ENCODE measurements at regions not wholly inside any gene's neighbourhood (a gene's known extent, or its start where the extent isn't known, plus 50 kb on each side); places are given as distances from the start of the nearest gene placed in this dataset.

GRCh38 chr3:130609166-130609979 lies 92.4 kb downstream of the COL6A6 start:
- Histone ChIP-seq H3K27me3 (no peaks in the 10 kb centered on the region), H3K4me1 (peaks cover 0 to 19% (median 15%) of the 10 kb centered on the region in 4 donors), H3K27ac (replicated peaks in 1 of 4) (peak overlapping the region in 2 of 4 donors; percentile 3 to 12), H3K9me3 (peaks cover 0 to 14% (median 7%) of the 10 kb centered on the region in 4 donors), H3K4me3 (no peak overlapping the region), H3K36me3 (no peaks in the 10 kb centered on the region)
- DNase-seq (ENCODE audit: extremely low spot score) = no peak
- TF ChIP-seq EP300 (IDR thresholded peaks at IDR 0.05) (no peak), CTCF (IDR thresholded peaks at IDR 0.05) (no peak), POLR2A (IDR thresholded peaks at IDR 0.05; ENCODE audit: low read depth) (no peak), POLR2AphosphoS5 (IDR thresholded peaks at IDR 0.05) (no peak)
- intact Hi-C loops (cut with DNase I) = no loop called here
- 20% methylated on average over 3 of the region's 3 CpGs for WGBS

- H3K27me3 ChIP-seq = no peaks in the 10 kb centered on the region
- H3K4me1 ChIP-seq = no peaks in the 10 kb centered on the region
- intact Hi-C loops (cut with DNase I) = no loop called here
- H3K4me3 ChIP-seq = no peak overlapping the region
- no peaks in the 10 kb centered on the region for H3K9me3 ChIP-seq
- no peaks in the 10 kb centered on the region for H3K36me3 ChIP-seq
- TF ChIP-seq POLR2AphosphoS5 (IDR thresholded peaks at IDR 0.05) (no peak), CTCF (IDR thresholded peaks at IDR 0.05) (no peak), POLR2A (IDR thresholded peaks at IDR 0.05; ENCODE audit: low read depth) (no peak), EP300 (IDR thresholded peaks at IDR 0.05) (no peak)
- WGBS = 91% methylated on average over 4 of the region's 4 CpGs
- no peak for DNase-seq (ENCODE audit: extremely low spot score)
- no peak overlapping the region for H3K27ac ChIP-seq (replicated peaks in 1 of 4)
These were observed 102.2 kb downstream of the COL6A6 start for GRCh38 chr3:130619196-130619595.

GRCh38 chr3:130621824-130622223 lies 104.8 kb downstream of the COL6A6 start:
- TF ChIP-seq EP300 (IDR thresholded peaks at IDR 0.05) (no peak), CTCF (IDR thresholded peaks at IDR 0.05) (no peak), POLR2A (IDR thresholded peaks at IDR 0.05; ENCODE audit: low read depth) (no peak), POLR2AphosphoS5 (IDR thresholded peaks at IDR 0.05) (no peak)
- peaks cover 0 to 12% (median 5%) of the 10 kb centered on the region in 4 donors for H3K4me1 ChIP-seq
- no peaks in the 10 kb centered on the region for H3K27me3 ChIP-seq
- intact Hi-C loops (cut with DNase I) = no loop called here
- H3K36me3 ChIP-seq = no peaks in the 10 kb centered on the region
- no peak for DNase-seq (ENCODE audit: extremely low spot score)
- no peak overlapping the region for H3K4me3 ChIP-seq
- no peak overlapping the region for H3K27ac ChIP-seq (replicated peaks in 1 of 4)
- WGBS = 47% methylated on average over 3 of the region's 3 CpGs
- H3K9me3 ChIP-seq = no peaks in the 10 kb centered on the region

GRCh38 chr3:130626049-130626448 lies 109.1 kb downstream of the COL6A6 start:
- DNase-seq (ENCODE audit: extremely low spot score) = peak; percentile 34
- 30% methylated on average over 2 of the region's 2 CpGs for WGBS
- H3K27ac ChIP-seq (replicated peaks in 1 of 4) = no peak overlapping the region
- H3K4me1 ChIP-seq = peaks cover 0 to 17% (median 8%) of the 10 kb centered on the region in 4 donors
- no peaks in the 10 kb centered on the region for H3K27me3 ChIP-seq
- no peaks in the 10 kb centered on the region for H3K36me3 ChIP-seq
- TF ChIP-seq EP300 (IDR thresholded peaks at IDR 0.05) = no peak
- TF ChIP-seq POLR2A (IDR thresholded peaks at IDR 0.05; ENCODE audit: low read depth) = no peak
- TF ChIP-seq POLR2AphosphoS5 (IDR thresholded peaks at IDR 0.05) = no peak
- TF ChIP-seq CTCF (IDR thresholded peaks at IDR 0.05) = no peak
- intact Hi-C loops (cut with DNase I) = no loop called here
- no peaks in the 10 kb centered on the region for H3K9me3 ChIP-seq
- H3K4me3 ChIP-seq = no peak overlapping the region

All from esophagus muscularis mucosa (tissue), 4 donors.